GM12878 (cell line): ENCODE measurements at regions not wholly inside any gene's neighbourhood (a gene's known extent, or its start where the extent isn't known, plus 50 kb on each side); places are given as distances from the start of the nearest gene placed in this dataset.

Experiments
- ATAC-seq: fragments of 200-7000 bp; cut with Tn5 transposase; 3 replicates; pipeline ENCODE4 v1.9.1; 2020; ENCODE audit warnings: mild to moderate bottlenecking, moderate library complexity
- BruUV-seq: library from RNA; stranded (reverse); fragments of 400-500 nt; replicated peaks from 2 replicates; lab custom pipeline; 2021; lab: Mats Ljungman, UMichigan
- CTCF ChIA-PET: fragments of 300-600 bp; sonication (Branson Sonifier 250); formaldehyde crosslinking; extraction: SDS; loops from one replicate; lab custom pipeline; 2021; ENCODE audit warnings: inconsistent platforms; lab: Yijun Ruan, JAX
- POLR2A ChIA-PET: fragments of 350-600 bp; formaldehyde crosslinking; extraction: SDS; loops from one replicate; lab custom pipeline; 2021; ENCODE audit warnings: inconsistent platforms; lab: Charles Lee
- RAD21 ChIA-PET: fragments of 300-600 bp; sonication (Branson Sonifier 250); formaldehyde crosslinking; loops from one replicate; lab custom pipeline; 2023; ENCODE audit warnings: antibody characterized with exemption; ENCODE audit not compliant: unreplicated experiment; lab: Charles Lee
- SMC1A ChIA-PET: fragments of 300-600 bp; sonication (Branson Sonifier 250); formaldehyde crosslinking; loops from one replicate; lab custom pipeline; 2023; ENCODE audit not compliant: unreplicated experiment, uncharacterized antibody; lab: Charles Lee
- DNase-seq: peaks from one replicate; pipeline ENCODE4 v3.0.0-alpha.2; 2011; ENCODE audit warnings: low read depth, low spot score
- FAIRE-seq: peaks from 3 replicates; lab custom pipeline; 2011; peaks lifted over from hg19 to GRCh38; lab: Jason Lieb, UNC
- H2AFZ ChIP-seq: 2 replicates; pipeline ENCODE4 v1.6.0; 2011; ENCODE audit warnings: low read depth, low read length, control low read depth; ENCODE audit not compliant: control insufficient read depth
- H3K27ac ChIP-seq: 2 replicates; pipeline ENCODE4 v1.5.1; 2011; ENCODE audit warnings: control low read depth; ENCODE audit not compliant: control insufficient read depth, insufficient read depth
- H3K27me3 ChIP-seq, 2 experiments: replicated peaks in 1 of 2; 2 replicates each; pipeline versions ENCODE4 v1.6.0 to v1.6.1; 2011; ENCODE audit warnings: low read length in 1 of 2; ENCODE audit not compliant: control insufficient read depth in 2 of 2, insufficient read depth in 2 of 2
- H3K36me3 ChIP-seq, 2 experiments: 2 replicates each; pipeline ENCODE4 v1.5.1; 2011; ENCODE audit warnings: low read length in 1 of 2; ENCODE audit not compliant: control insufficient read depth in 2 of 2, insufficient read depth in 2 of 2
- H3K4me1 ChIP-seq: 2 replicates; pipeline ENCODE4 v1.6.1; 2011; ENCODE audit warnings: mild to moderate bottlenecking, low read length, moderate library complexity, mixed read lengths; ENCODE audit not compliant: control insufficient read depth, insufficient read depth
- H3K4me2 ChIP-seq: 2 replicates; pipeline ENCODE4 v1.6.0; 2011; ENCODE audit warnings: control low read depth; ENCODE audit not compliant: control insufficient read depth, insufficient read depth
- H3K4me3 ChIP-seq: fragments of 200-600 bp; sonication (generic); 2 replicates; pipeline ENCODE4 v1.5.1; 2016
- H3K79me2 ChIP-seq: 2 replicates; pipeline ENCODE4 v1.6.0; 2011; ENCODE audit warnings: low read length; ENCODE audit not compliant: control insufficient read depth, insufficient read depth
- H3K9ac ChIP-seq: 2 replicates; pipeline ENCODE4 v1.8.0; 2011; ENCODE audit warnings: low read length, control low read depth, mixed read lengths; ENCODE audit not compliant: control insufficient read depth, insufficient read depth
- H3K9me3 ChIP-seq: replicated peaks from 3 replicates; pipeline ENCODE4 v1.5.1; 2011; ENCODE audit warnings: mild to moderate bottlenecking, low read length; ENCODE audit not compliant: control insufficient read depth, insufficient read depth
- H4K20me1 ChIP-seq: 2 replicates; pipeline ENCODE4 v1.6.0; 2011; ENCODE audit not compliant: control insufficient read depth, insufficient read depth
- ATF2 ChIP-seq: IDR thresholded peaks from 2 replicates; pipeline ENCODE4 v1.6.1; 2012; ENCODE audit warnings: low read length, inconsistent platforms
- BCL11A ChIP-seq: IDR thresholded peaks from 2 replicates; pipeline ENCODE4 v1.6.1; 2011; ENCODE audit warnings: low read depth, low read length
- CEBPB ChIP-seq, 2 experiments: fragments of 150-350 bp in 1 of 2; IDR thresholded peaks; 2 replicates each; pipeline ENCODE4 v1.6.1; 2012 to 2014; ENCODE audit warnings: low read depth in 2 of 2, low read length in 2 of 2, borderline replicate concordance in 1 of 2, inconsistent platforms in 1 of 2
- ELK1 ChIP-seq: IDR thresholded peaks from 2 replicates; pipeline ENCODE4 v1.6.1; 2012; ENCODE audit warnings: low read depth, low read length, improper control_type of control experiment
- HDAC6 ChIP-seq: fragments of 200-600 bp; sonication (generic); IDR thresholded peaks from one replicate; pipeline ENCODE4 v1.8.0; 2017; ENCODE audit warnings: antibody characterized with exemption; ENCODE audit not compliant: unreplicated experiment
- MLLT1 ChIP-seq: fragments of 450-650 bp; IDR thresholded peaks from 2 replicates; pipeline ENCODE4 v1.6.1; 2016; ENCODE audit warnings: mild to moderate bottlenecking
- MYB ChIP-seq: fragments of 150-350 bp; IDR thresholded peaks from 2 replicates; pipeline ENCODE4 v1.6.1; 2014; ENCODE audit warnings: mild to moderate bottlenecking, low read depth, low read length, borderline replicate concordance
- NFXL1 ChIP-seq: fragments of 450-650 bp; IDR thresholded peaks from 2 replicates; pipeline ENCODE4 v1.6.1; 2017; ENCODE audit warnings: antibody characterized with exemption, mild to moderate bottlenecking, borderline replicate concordance
- PML ChIP-seq: IDR thresholded peaks from 2 replicates; pipeline ENCODE4 v1.6.1; 2012; ENCODE audit warnings: low read length, inconsistent platforms
- SIN3A ChIP-seq: IDR thresholded peaks from 2 replicates; pipeline ENCODE4 v1.6.1; 2012; ENCODE audit warnings: low read depth, low read length, improper control_type of control experiment
- SIX5 ChIP-seq: IDR thresholded peaks from 2 replicates; pipeline ENCODE4 v1.6.1; 2011; ENCODE audit warnings: mild to moderate bottlenecking, low read depth, low read length, moderate library complexity; ENCODE audit not compliant: severe bottlenecking
- WRNIP1 ChIP-seq: IDR thresholded peaks from 2 replicates; pipeline ENCODE4 v1.6.1; 2011; ENCODE audit warnings: low read depth, low read length, improper control_type of control experiment, borderline replicate concordance
- ZNF217 ChIP-seq: fragments of 450-650 bp; IDR thresholded peaks from 2 replicates; pipeline ENCODE4 v1.6.1; 2017; ENCODE audit warnings: antibody characterized with exemption, mild to moderate bottlenecking
- WGBS: methylation state at CpG from one replicate; pipeline ENCODE4 v1.1.6; 2016; ENCODE audit warnings: low lambda C conversion rate; ENCODE audit not compliant: insufficient replicate concordance, insufficient coverage; ENCODE audit errors: missing lambda C conversion rate; 5-methylcytosine and 5-hydroxymethylcytosine counted together
- in situ Hi-C: fragments of 300-500 bp; cut with MboI; formaldehyde crosslinking; loops from 9 replicates; pipeline ENCODE4 v1.14.3; 2018; ENCODE audit warnings: mixed read lengths
- intact Hi-C: fragments of 100-400 bp; cut with micrococcal nuclease; formaldehyde crosslinking; loops from one replicate; pipeline ENCODE4 v1.14.2; 2022; ENCODE audit not compliant: unreplicated experiment
- TF ChIP-seq, protein P1 (sequence below): fragments of 450-650 bp; formaldehyde crosslinking; IDR thresholded peaks from 2 replicates; pipeline ENCODE4 v1.4.0; 2020; ENCODE audit warnings: mild to moderate bottlenecking, moderate library complexity

DNA sequence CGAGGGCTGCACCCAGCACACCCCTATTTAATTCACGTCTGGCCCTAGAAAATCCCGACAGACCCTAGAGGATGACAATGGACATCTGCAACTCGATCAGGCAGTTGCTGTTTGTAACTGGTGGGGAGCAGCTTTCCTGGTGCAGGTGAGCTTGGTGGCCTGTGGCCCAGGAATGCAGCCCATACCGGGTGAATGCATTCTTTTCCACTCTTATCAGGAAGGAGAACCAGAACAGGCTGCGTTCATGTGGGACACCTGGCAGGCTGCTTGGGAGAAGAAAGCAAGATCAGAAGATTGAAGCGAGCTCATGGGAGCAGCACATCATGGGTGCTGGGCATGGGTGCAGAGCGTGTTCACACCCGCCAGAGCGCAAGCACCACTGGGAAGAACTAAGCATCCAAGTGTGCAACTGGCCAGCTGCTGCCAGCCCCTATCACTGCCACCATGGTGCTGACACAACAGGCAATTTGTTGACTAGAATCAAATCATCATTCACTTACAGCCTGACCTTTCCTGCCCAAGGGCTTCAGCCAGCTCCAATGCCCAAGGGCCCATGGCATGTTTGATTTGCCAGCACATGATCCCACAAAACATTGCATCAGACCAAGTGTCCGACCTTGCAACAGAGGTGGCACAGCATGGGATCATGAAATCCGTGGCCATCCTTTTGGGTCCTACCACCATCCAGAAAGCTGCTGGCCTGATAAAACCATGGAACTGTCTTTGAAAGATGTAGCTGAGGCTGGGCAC lies 241.7 kb upstream of the ID2 start:
- Histone ChIP-seq H3K79me2 (no peaks in the 10 kb centered on the region), H3K4me2 (no peak overlapping the region), H3K36me3 (peaks cover 0 to 9% of the 10 kb centered on the region in 2 experiments; a peak in 2 of 4 replicates), H2AFZ (no peak overlapping the region), H3K27me3 (no peaks in the 10 kb centered on the region), H3K4me3 (no peak overlapping the region), H3K4me1 (peaks cover 14% of the 10 kb centered on the region), H3K27ac (no peak overlapping the region), H3K9ac (no peak overlapping the region), H3K9me3 (no peaks in the 10 kb centered on the region; the same call in 2 of the 3 replicates), H4K20me1 (no peaks in the 10 kb centered on the region)
- BruUV-seq, result no TSS peak
- ChIA-PET POLR2A (interaction anchor here (0.7 to 1.4 kb wide), 3 partner anchors 10 to 19 kb away, joined by 3 to 4 read pairs (median 3); no protein-coding TSS in a partner anchor), CTCF (interaction anchor here (0.9 to 1.5 kb wide), 3 partner anchors 11 to 31 kb away, joined by 3 to 5 read pairs (median 4); no protein-coding TSS in a partner anchor), SMC1A (interaction anchor here (1.1 to 1.5 kb wide), 2 partner anchors 19 to 40 kb away, joined by 3 to 8 read pairs; no protein-coding TSS in a partner anchor), RAD21 (interaction anchor here (0.7 to 1.9 kb wide), 3 partner anchors 23 to 497 kb away, joined by 3 to 4 read pairs (median 3); no protein-coding TSS in a partner anchor)
- DNase-seq (no peak), ATAC-seq (no peak), FAIRE-seq (no peak)
- WGBS, result 64% methylated on average over 12 of the region's 12 CpGs
- intact Hi-C loops, result no loop called here
- in situ Hi-C loops, result no loop called here
- TF ChIP-seq SIX5 (no peak), MLLT1 (no peak), PML (no peak), ZNF217 (no peak), HDAC6 (no peak), NFXL1 (no peak), ATF2 (no peak), SIN3A (no peak), MYB (no peak), WRNIP1 (no peak), ELK1 (no peak), CEBPB (IDR thresholded peaks at IDR 0.05; ENCODE audit: borderline replicate concordance in 1 of 2, low read depth in 2 of 2, low read length in 2 of 2) (no peak), BCL11A (no peak)
- TF ChIP-seq, protein P1, sequence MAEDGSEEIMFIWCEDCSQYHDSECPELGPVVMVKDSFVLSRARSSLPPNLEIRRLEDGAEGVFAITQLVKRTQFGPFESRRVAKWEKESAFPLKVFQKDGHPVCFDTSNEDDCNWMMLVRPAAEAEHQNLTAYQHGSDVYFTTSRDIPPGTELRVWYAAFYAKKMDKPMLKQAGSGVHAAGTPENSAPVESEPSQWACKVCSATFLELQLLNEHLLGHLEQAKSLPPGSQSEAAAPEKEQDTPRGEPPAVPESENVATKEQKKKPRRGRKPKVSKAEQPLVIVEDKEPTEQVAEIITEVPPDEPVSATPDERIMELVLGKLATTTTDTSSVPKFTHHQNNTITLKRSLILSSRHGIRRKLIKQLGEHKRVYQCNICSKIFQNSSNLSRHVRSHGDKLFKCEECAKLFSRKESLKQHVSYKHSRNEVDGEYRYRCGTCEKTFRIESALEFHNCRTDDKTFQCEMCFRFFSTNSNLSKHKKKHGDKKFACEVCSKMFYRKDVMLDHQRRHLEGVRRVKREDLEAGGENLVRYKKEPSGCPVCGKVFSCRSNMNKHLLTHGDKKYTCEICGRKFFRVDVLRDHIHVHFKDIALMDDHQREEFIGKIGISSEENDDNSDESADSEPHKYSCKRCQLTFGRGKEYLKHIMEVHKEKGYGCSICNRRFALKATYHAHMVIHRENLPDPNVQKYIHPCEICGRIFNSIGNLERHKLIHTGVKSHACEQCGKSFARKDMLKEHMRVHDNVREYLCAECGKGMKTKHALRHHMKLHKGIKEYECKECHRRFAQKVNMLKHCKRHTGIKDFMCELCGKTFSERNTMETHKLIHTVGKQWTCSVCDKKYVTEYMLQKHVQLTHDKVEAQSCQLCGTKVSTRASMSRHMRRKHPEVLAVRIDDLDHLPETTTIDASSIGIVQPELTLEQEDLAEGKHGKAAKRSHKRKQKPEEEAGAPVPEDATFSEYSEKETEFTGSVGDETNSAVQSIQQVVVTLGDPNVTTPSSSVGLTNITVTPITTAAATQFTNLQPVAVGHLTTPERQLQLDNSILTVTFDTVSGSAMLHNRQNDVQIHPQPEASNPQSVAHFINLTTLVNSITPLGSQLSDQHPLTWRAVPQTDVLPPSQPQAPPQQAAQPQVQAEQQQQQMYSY (CRISPR knock-in tag), result no peak
